Natural killer cell (primary cell): ENCODE measurements at regions not wholly inside any gene's neighbourhood (a gene's known extent, or its start where the extent isn't known, plus 50 kb on each side); places are given as distances from the start of the nearest gene placed in this dataset.

Experiments
- ATAC-seq, 3 donors: fragments of 150-1000 bp in 2 of 3; fragments of 200-7000 bp in 1 of 3; cut with Tn5 transposase; 1 replicate in 1 of 3; 2 replicates in 2 of 3; pipeline ENCODE4 v1.10.0; 2021; ENCODE audit warnings: mild to moderate bottlenecking in 2 of 3, moderate library complexity in 2 of 3
- DNase-seq, 2 donors: peaks; one replicate each; pipeline versions ENCODE4 v3.0.0 to v3.0.0-alpha.2; 2013 to 2021; ENCODE audit warnings: mixed read lengths in 1 of 2
- H3K27ac ChIP-seq: one replicate; pipeline ENCODE4 v1.5.1; 2013; ENCODE audit warnings: mild to moderate bottlenecking, low read length
- H3K27me3 ChIP-seq: one replicate; pipeline ENCODE4 v1.6.1; 2013; ENCODE audit warnings: low read length; ENCODE audit not compliant: control insufficient read depth, insufficient read depth
- H3K36me3 ChIP-seq: one replicate; pipeline ENCODE4 v1.6.1; 2013; ENCODE audit warnings: low read length; ENCODE audit not compliant: control insufficient read depth, insufficient read depth
- H3K4me1 ChIP-seq: one replicate; pipeline ENCODE4 v1.6.1; 2013; ENCODE audit warnings: low read length; ENCODE audit not compliant: control insufficient read depth, insufficient read depth
- H3K4me3 ChIP-seq: one replicate; pipeline ENCODE4 v1.5.1; 2013; ENCODE audit warnings: low read length
- H3K9me3 ChIP-seq: one replicate; pipeline ENCODE4 v1.6.1; 2013; ENCODE audit warnings: low read length; ENCODE audit not compliant: control insufficient read depth, insufficient read depth
- H3K27ac Mint-ChIP-seq, 2 donors: one replicate each; pipeline ENCODE4 v1.8.0; 2022; ENCODE audit warnings: mild to moderate bottlenecking in 2 of 2, mixed read lengths in 2 of 2, moderate library complexity in 1 of 2
- H3K27me3 Mint-ChIP-seq, 2 donors: one replicate each; pipeline ENCODE4 v1.8.0; 2022; ENCODE audit warnings: low read depth in 2 of 2, mixed read lengths in 2 of 2
- H3K36me3 Mint-ChIP-seq: one replicate; pipeline ENCODE4 v1.8.0; 2022; ENCODE audit warnings: mixed read lengths
- H3K4me1 Mint-ChIP-seq, 2 donors: one replicate each; pipeline ENCODE4 v1.8.0; 2022; ENCODE audit warnings: mixed read lengths in 2 of 2
- H3K4me3 Mint-ChIP-seq: one replicate; pipeline ENCODE4 v1.8.0; 2022; ENCODE audit warnings: mild to moderate bottlenecking, moderate library complexity, mixed read lengths
- H3K9me3 Mint-ChIP-seq, 2 donors: one replicate each; pipeline ENCODE4 v1.8.0; 2022; ENCODE audit warnings: mixed read lengths in 2 of 2
- CTCF ChIP-seq: fragments of 200-600 bp; IDR thresholded peaks from one replicate; pipeline ENCODE4 v1.8.0; 2022; ENCODE audit warnings: antibody characterized with exemption
- WGBS: methylation state at CpG from one replicate; pipeline ENCODE4 v1.1.7; 2013; ENCODE audit warnings: missing lambda C conversion rate; ENCODE audit not compliant: insufficient coverage; 5-methylcytosine and 5-hydroxymethylcytosine counted together
- intact Hi-C: fragments of 100-400 bp; cut with micrococcal nuclease; formaldehyde crosslinking; loops from one replicate; pipeline ENCODE4 v1.14.2; 2022

GRCh38 chr21:43361493-43362296 lies 65.2 kb downstream of the SIK1 start:
- H3K4me1 ChIP-seq, result peaks cover 33% of the 10 kb centered on the region
- DNase-seq, result peak; percentile 67 to 81

GRCh38 chr21:43361127-43361492 lies 65.8 kb downstream of the SIK1 start:
- peak overlapping the region; percentile 94 to 97 for H3K27ac Mint-ChIP-seq
- peak overlapping the region; percentile 74 for H3K4me3 Mint-ChIP-seq
- no peaks in the 10 kb centered on the region for H3K9me3 Mint-ChIP-seq
- ATAC-seq, result no peak
- peak overlapping the region; percentile 98 for H3K27ac ChIP-seq
- no peaks in the 10 kb centered on the region for H3K36me3 Mint-ChIP-seq
- 48% methylated on average over 10 of the region's 10 CpGs for WGBS
- no peaks in the 10 kb centered on the region for H3K9me3 ChIP-seq
- no peaks in the 10 kb centered on the region for H3K27me3 ChIP-seq
- no peaks in the 10 kb centered on the region for H3K27me3 Mint-ChIP-seq
- TF ChIP-seq CTCF, result no peak
- H3K4me3 ChIP-seq, result no peak overlapping the region
- peaks cover 33% of the 10 kb centered on the region for H3K4me1 ChIP-seq
- H3K4me1 Mint-ChIP-seq, result peaks cover 26 to 27% of the 10 kb centered on the region in 2 donors
- no peaks in the 10 kb centered on the region for H3K36me3 ChIP-seq
- intact Hi-C loops, result no loop called here
- DNase-seq, result peak in 1 of 2 donors; percentile 46

More at GRCh38 chr21:43361493-43362296, 65.2 kb downstream of the SIK1 start:
- Mint-ChIP-seq H3K4me3 (peak overlapping the region; percentile 83), H3K27me3 (no peaks in the 10 kb centered on the region), H3K9me3 (no peaks in the 10 kb centered on the region), H3K27ac (peak overlapping the region; percentile 94 to 97), H3K36me3 (no peaks in the 10 kb centered on the region), H3K4me1 (peaks cover 26 to 27% of the 10 kb centered on the region in 2 donors)
- no peak for TF ChIP-seq CTCF
- 48% methylated on average over 35 of the region's 35 CpGs for WGBS
- peak overlapping the region; percentile 30 for H3K4me3 ChIP-seq
- ATAC-seq, result peak; percentile 68 to 73 (median 73)
- no peaks in the 10 kb centered on the region for H3K36me3 ChIP-seq
- intact Hi-C loops, result no loop called here
- peak overlapping the region; percentile 98 for H3K27ac ChIP-seq
- no peaks in the 10 kb centered on the region for H3K27me3 ChIP-seq
- no peaks in the 10 kb centered on the region for H3K9me3 ChIP-seq

GRCh38 chr21:43360441-43361126 lies 66.3 kb downstream of the SIK1 start:
- no peak overlapping the region for H3K4me3 ChIP-seq
- Mint-ChIP-seq H3K27ac (peak overlapping the region; percentile 94 to 97), H3K36me3 (no peaks in the 10 kb centered on the region), H3K4me3 (no peak overlapping the region), H3K4me1 (peaks cover 26 to 27% of the 10 kb centered on the region in 2 donors), H3K9me3 (no peaks in the 10 kb centered on the region), H3K27me3 (no peaks in the 10 kb centered on the region)
- DNase-seq (no peak), ATAC-seq (no peak)
- no peaks in the 10 kb centered on the region for H3K27me3 ChIP-seq
- no peaks in the 10 kb centered on the region for H3K36me3 ChIP-seq
- H3K4me1 ChIP-seq, result peaks cover 33% of the 10 kb centered on the region
- no peak for TF ChIP-seq CTCF
- WGBS, result 95% methylated on average over 32 of the region's 32 CpGs
- H3K27ac ChIP-seq, result peak overlapping the region; percentile 98
- H3K9me3 ChIP-seq, result no peaks in the 10 kb centered on the region
- intact Hi-C loops, result no loop called here
